Upper lobe of right lung (tissue), 1 donor: ENCODE measurements at regions not wholly inside any gene's neighbourhood (a gene's known extent, or its start where the extent isn't known, plus 50 kb on each side); places are given as distances from the start of the nearest gene placed in this dataset.
A peak's percentile ranks its signal among the peaks of the same experiment; 100 is the strongest.

Experiments
- ATAC-seq: fragments of 200-7000 bp; cut with Tn5 transposase; one replicate; pipeline ENCODE4 v1.9.1; 2020; ENCODE audit warnings: mild to moderate bottlenecking, moderate library complexity
- DNase-seq: peaks from one replicate; pipeline ENCODE4 v3.0.0-alpha.2; 2020
- H3K27ac ChIP-seq: fragments of 200-600 bp; one replicate; pipeline ENCODE4 v1.8.0; 2022
- H3K27me3 ChIP-seq: fragments of 200-600 bp; one replicate; pipeline ENCODE4 v1.8.0; 2022; ENCODE audit warnings: mild to moderate bottlenecking
- H3K36me3 ChIP-seq: fragments of 200-600 bp; one replicate; pipeline ENCODE4 v1.8.0; 2022
- H3K4me1 ChIP-seq: fragments of 200-600 bp; one replicate; pipeline ENCODE4 v1.8.0; 2022
- H3K4me3 ChIP-seq: fragments of 200-600 bp; one replicate; pipeline ENCODE4 v1.8.0; 2022; ENCODE audit warnings: mild to moderate bottlenecking
- H3K9me3 ChIP-seq: fragments of 200-600 bp; one replicate; pipeline ENCODE4 v1.8.0; 2022
- intact Hi-C: fragments of 100-400 bp; cut with DNase I; formaldehyde crosslinking; loops from one replicate; pipeline ENCODE4 v1.11.0; 2022
- TF ChIP-seq, protein P1 (sequence below): fragments of 200-600 bp; IDR thresholded peaks from one replicate; pipeline ENCODE4 v1.8.0; 2022; ENCODE audit warnings: antibody characterized with exemption
- donor health status: DM: no; HTN: yes; CAD: no; lungs with severe emphysema.

DNA sequence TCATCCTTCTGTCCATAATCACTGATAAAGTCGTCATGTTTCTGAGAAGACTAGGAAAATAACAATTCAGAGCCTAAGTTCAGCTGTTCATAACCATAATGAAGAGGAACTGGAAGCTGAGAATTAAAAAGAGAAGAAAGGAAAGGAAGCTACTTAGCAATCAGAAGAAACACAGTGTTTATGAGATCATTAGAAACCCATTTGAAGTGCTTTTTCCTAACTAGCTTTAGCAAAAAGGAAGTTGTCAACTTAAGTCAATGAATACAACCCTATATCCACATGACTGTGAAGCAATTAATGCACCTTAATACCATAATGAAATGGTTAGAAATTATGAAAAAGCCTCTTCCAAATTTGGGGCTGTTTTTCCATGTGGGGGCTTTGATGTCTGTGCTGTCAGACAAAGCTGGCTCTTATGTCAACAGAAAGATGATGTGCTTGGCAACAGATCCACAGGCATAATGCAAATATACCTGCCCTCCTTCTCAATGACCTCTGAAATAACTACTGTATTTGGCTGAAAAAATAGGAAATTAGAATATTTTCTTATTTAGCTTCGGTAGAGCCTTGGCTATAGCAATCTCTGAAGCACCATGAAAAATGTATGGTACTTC lies 463.5 kb downstream of the RASEF start:
- ATAC-seq (no peak), DNase-seq (no peak)
- TF ChIP-seq, protein P1, sequence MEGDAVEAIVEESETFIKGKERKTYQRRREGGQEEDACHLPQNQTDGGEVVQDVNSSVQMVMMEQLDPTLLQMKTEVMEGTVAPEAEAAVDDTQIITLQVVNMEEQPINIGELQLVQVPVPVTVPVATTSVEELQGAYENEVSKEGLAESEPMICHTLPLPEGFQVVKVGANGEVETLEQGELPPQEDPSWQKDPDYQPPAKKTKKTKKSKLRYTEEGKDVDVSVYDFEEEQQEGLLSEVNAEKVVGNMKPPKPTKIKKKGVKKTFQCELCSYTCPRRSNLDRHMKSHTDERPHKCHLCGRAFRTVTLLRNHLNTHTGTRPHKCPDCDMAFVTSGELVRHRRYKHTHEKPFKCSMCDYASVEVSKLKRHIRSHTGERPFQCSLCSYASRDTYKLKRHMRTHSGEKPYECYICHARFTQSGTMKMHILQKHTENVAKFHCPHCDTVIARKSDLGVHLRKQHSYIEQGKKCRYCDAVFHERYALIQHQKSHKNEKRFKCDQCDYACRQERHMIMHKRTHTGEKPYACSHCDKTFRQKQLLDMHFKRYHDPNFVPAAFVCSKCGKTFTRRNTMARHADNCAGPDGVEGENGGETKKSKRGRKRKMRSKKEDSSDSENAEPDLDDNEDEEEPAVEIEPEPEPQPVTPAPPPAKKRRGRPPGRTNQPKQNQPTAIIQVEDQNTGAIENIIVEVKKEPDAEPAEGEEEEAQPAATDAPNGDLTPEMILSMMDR = no peak
- no peaks in the 10 kb centered on the region for H3K27me3 ChIP-seq
- H3K4me3 ChIP-seq = no peak overlapping the region
- H3K36me3 ChIP-seq = no peaks in the 10 kb centered on the region
- intact Hi-C loops = no loop called here
- no peaks in the 10 kb centered on the region for H3K9me3 ChIP-seq
- H3K27ac ChIP-seq = no peak overlapping the region
- no peaks in the 10 kb centered on the region for H3K4me1 ChIP-seq

DNA sequence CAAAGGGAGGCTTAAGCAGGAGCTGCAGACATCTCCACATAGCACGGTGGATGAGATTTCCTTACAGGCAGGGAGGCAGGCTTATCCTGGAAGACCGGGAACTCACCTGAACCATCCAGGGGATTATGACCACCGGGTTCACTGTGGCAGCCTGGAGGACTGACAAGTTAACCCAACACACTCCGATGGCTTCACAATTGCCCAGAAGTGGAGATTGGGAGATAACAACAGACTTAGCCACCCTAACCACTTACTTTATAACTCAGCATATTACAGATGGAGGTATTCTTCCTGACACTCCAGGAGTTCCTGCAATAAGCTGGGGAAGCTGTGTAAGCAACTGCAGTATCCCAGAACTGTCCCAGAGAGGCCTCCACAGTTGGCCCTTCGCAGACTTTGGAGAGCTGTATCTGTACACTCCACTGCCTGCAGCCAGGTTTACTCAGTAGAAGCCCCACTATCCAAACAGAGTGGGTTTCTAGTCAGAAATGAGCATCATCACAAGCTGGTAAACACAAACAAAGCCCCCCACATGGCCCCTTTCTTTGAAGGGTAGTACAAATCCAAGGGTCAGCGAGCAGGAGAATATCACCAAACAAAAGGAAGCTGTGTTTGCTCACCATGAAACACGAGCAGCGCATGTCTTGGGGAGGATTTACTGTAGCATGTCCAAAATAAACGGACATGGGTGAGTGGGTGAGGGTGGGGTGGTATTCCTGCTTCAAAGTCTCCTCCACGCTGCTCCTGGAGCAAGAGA lies 462.2 kb downstream of the RASEF start:
- Histone ChIP-seq H3K27me3 (no peaks in the 10 kb centered on the region), H3K9me3 (no peaks in the 10 kb centered on the region), H3K4me1 (no peaks in the 10 kb centered on the region), H3K36me3 (no peaks in the 10 kb centered on the region), H3K4me3 (no peak overlapping the region), H3K27ac (no peak overlapping the region)
- no peak for ATAC-seq
- intact Hi-C loops = no loop called here
- no peak for DNase-seq
- TF ChIP-seq, protein P1 = no peak

DNA sequence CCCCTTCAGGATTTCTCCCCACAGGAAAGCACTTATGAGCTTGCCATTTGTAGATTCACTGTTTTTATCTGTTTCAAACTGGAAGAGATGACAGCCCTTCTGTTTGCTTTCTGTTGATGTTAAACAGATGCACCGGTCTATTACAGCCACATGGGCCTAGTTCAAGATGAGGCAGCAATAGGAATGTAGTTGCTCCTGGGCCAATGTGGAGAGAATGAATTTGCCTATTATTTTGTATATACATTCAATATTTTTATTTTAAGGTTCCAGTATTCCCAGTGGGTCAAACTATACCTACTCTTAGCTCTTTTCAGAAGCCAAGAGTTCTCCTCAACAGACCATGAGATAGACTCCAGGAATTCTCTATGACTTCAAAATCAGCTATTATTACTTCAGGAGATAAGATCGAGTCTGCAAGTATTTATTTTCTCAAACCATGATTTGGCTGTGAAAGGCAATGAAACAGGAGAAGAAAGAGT lies 461.6 kb downstream of the RASEF start:
- Histone ChIP-seq H3K9me3 (no peaks in the 10 kb centered on the region), H3K4me1 (no peaks in the 10 kb centered on the region), H3K4me3 (no peak overlapping the region), H3K27me3 (no peaks in the 10 kb centered on the region), H3K36me3 (no peaks in the 10 kb centered on the region), H3K27ac (no peak overlapping the region)
- DNase-seq (no peak), ATAC-seq (no peak)
- TF ChIP-seq, protein P1 = no peak
- intact Hi-C loops = no loop called here

DNA sequence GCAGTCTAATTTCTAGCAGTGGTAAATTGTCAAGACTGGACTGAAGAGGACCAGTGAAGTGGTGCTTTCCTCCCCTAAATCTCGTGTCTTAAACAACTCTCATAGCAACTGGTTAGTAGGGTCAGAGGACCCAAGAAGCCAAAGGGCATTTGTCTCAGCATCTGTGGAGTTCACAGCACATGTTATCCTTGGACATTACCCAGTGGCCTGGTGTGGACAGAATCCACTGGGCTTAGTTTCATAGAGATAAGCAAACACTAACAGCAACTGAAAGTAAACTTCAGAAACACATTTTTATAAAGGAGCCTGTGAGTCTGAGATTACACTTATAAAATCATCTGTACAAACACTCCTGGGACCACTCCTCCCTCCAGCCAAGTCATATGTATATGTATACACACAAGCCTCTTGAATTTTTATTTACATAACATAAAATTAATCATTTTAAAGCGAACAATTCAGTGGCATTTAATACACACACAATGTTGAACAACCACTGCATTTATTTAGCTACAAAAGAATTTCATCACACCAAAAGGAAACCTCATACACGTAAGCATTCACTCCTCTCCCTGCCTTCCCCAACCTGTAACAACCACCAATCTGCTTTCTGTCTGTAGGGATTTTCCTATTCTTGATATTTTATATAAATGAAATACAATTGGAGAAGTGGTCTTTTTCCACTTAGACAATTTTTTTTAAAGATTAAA lies 457.8 kb downstream of the RASEF start:
- H3K4me3 ChIP-seq = no peak overlapping the region
- ATAC-seq (peak; percentile 32), DNase-seq (no peak)
- no peak overlapping the region for H3K27ac ChIP-seq
- H3K36me3 ChIP-seq = no peaks in the 10 kb centered on the region
- no peaks in the 10 kb centered on the region for H3K4me1 ChIP-seq
- TF ChIP-seq, protein P1 = no peak
- no peaks in the 10 kb centered on the region for H3K27me3 ChIP-seq
- no peaks in the 10 kb centered on the region for H3K9me3 ChIP-seq
- intact Hi-C loops = no loop called here

DNA sequence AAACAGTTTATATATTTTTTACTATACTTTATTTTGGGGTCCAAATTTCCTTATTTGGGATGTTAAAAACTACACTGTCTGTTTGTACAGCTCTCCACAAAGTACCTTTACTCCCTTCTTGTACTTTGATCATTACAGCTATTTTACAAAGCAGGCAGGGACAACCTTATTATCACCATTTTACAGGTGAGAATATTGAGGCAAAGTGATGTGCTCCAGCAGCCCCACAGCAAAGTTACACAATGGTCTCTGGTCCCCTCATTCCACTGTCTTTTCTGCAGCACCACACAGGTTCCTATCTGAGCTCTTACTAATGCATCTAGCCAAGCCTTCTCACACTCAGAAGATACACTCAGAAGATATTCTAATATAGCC lies 457.3 kb downstream of the RASEF start:
- H3K9me3 ChIP-seq = no peaks in the 10 kb centered on the region

More for the DNA sequence above, 457.3 kb downstream of the RASEF start:
- intact Hi-C loops = no loop called here
- H3K4me1 ChIP-seq = no peaks in the 10 kb centered on the region
- DNase-seq (no peak), ATAC-seq (no peak)
- H3K36me3 ChIP-seq = no peaks in the 10 kb centered on the region
- TF ChIP-seq, protein P1 = no peak
- H3K27ac ChIP-seq = no peak overlapping the region
- no peaks in the 10 kb centered on the region for H3K27me3 ChIP-seq
- H3K4me3 ChIP-seq = no peak overlapping the region
